Hepatic stellate cell (primary cell): ENCODE measurements at regions not wholly inside any gene's neighbourhood (a gene's known extent, or its start where the extent isn't known, plus 50 kb on each side); places are given as distances from the start of the nearest gene placed in this dataset.
"Not testable (repeated sequence)": the region's sequence is repeated elsewhere in the genome, so short reads cannot be mapped to it uniquely, and the experiment has no call there.

Experiments used
- DNase-seq: peaks from one replicate; pipeline ENCODE4 v3.0.0; 2011; ENCODE audit warnings: low spot score

- DNase-seq, result no peak
Observed at GRCh38 chr4:123217664-123218063, 178.9 kb upstream of the SPRY1 start.

DNA sequence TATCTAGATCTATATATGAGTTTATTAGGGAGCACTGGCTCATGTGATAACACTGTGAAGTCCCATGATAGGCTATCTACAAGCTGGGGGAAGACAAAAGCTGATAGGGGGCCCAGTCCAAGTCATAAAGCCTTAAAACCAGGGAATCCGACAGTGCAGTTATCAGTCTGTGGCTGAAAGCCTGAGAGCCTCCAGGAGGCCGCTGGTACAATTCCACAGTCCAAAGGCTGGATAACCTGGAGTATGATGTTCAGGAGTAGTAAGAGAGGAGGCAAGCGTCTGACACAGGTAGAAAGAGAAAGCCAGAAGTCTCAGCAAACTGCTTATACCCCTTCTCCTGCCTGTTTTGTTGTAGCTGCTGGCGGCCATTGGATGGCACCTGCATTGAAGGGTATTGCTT lies 177.6 kb upstream of the SPRY1 start:
- DNase-seq, result no peak

DNA sequence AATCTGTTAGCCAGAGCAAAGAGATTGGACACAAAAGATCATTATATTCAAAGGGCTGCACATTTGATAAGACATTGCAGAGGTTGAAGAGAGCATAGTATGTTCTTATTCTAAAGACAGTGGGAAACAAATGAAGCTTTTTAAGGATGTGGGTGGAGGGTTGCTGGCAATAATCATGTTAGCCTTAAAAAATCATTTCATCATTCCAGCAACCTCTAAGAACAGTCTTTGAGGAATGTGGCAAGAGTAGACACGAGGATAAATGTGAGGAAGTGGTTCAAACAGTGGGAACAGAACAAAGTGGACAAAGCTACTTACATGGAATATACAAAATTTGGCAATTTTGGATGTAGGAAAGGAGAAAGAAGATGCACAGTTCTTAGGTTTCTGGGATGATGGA lies 167.3 kb upstream of the SPRY1 start:
- DNase-seq, result no peak

- DNase-seq, result no peak
Observed at GRCh38 chr4:123230061-123230460, 166.5 kb upstream of the SPRY1 start.

- peak; percentile 6 for DNase-seq
Observed at GRCh38 chr4:123232439-123232838, 164.2 kb upstream of the SPRY1 start.

DNA sequence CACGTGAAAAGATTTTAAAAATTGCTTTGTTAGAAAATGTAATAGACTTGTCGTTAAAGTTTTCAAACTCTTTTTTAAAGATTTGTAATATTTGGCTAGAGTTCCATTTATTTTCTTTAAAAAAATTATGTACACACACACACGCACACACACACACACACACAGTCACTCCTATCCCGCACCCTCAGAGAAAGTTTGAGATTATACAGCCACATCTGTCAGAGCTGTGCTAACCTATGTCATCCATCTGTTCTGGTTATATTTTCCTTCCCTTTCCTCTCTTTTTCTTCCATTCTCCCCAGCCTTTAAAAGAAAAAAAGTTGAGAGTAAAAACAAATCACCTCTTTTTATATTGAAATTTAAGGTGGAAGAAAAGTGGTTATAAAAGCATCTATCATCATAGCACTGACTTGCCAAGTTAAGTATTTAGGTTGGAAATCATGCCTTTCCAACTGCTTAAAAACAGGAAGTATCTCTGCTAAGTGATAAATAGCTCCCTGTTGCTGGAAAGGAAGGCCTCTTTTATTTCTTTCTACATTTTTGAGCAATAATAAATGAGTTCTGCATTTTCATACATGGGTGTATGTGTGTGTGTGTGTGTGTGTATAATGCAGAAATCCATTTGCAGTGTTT lies 163.3 kb upstream of the SPRY1 start:
- DNase-seq, result no peak

DNA sequence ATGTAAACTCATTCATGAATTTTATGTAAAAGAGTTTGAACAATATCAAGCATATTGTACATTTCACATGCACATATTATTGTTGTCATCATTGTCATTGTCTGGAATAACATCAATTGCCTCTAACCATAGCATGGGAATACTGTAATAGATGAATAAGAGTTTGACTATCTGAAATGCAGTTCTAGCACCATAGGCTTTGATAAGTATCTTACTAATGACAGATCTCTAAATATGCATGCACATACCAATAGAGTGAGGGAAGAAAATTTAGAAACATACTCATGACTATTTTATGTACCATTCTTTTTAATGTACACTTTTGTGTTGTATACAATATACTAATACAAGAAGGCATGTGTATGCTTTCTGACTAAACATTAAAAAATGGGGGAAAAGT lies 161.6 kb upstream of the SPRY1 start:
- DNase-seq, result no peak

GRCh38 chr4:123235431-123235830 lies 161.2 kb upstream of the SPRY1 start:
- peak; percentile 19 for DNase-seq

DNA sequence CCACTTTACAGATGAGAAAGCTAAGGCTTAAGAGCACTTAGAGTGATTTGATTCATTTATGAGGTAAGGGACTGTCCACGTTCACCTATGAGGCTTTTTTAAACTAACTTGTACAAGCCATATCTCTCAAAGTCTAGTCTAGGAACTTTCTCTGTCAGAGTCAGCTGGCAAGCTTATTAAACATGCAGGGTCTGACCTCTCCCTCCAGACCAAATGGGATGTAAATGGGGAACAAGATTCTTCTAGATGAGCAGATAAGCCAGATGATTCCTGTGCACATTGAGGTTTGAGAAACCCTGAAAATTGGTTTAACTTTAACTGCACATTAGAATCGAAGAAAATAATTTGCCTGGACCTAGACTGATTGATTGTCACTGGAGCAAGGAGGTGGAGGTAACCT lies 160.0 kb upstream of the SPRY1 start:
- no peak for DNase-seq

- not testable (repeated sequence) for DNase-seq
Observed at GRCh38 chr4:123240286-123240685, 156.3 kb upstream of the SPRY1 start.

- not testable (repeated sequence) for DNase-seq
Observed at GRCh38 chr4:123243220-123243619, 153.4 kb upstream of the SPRY1 start.

- DNase-seq, result no peak
Observed at GRCh38 chr4:123244137-123244536, 152.5 kb upstream of the SPRY1 start.

DNA sequence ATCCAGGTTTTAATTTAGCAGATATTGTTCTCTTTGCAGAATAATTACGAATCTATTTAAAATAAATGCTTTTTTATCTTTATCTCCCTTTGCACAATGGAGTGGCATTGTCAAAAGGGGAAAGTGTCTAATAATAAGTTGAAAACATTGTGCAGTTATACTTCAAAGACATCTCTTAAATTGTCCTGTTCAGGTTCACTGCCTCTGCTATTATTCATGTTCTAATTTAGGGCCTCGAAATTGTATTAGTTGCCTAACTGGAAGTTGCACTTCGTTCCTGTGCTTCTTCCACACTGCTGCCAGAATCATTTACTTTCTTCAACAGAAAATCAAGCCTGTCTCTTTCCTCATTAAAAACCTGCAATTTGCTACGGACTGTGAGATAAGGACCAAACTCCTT lies 150.5 kb upstream of the SPRY1 start:
- no peak for DNase-seq

DNA sequence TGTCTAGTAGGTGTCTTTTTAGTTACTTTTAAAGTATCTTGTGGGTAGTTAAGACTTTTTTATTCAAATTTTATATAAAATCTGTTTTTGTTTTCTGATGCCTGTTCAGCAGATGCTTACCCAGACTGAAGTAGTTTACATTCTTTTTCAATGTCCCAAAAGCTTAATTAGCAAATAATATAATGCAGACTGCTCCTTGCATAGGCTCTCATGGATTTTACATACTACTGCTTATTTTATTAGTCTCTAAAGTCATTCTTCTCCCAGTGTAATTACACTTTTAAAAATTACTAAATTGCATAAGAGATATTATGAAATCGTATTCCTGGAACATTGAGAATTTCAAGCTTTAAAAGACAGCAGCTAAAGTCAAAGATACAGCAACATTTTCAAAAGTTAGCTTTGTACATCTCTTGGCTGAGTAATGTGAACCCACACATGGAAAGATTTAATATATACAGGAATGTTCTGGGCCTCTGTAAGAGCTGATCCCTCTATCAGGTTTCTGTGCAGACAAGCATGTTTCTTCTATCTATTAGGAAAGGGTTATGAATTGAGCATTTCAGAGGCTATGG lies 148.4 kb upstream of the SPRY1 start:
- no peak for DNase-seq

DNA sequence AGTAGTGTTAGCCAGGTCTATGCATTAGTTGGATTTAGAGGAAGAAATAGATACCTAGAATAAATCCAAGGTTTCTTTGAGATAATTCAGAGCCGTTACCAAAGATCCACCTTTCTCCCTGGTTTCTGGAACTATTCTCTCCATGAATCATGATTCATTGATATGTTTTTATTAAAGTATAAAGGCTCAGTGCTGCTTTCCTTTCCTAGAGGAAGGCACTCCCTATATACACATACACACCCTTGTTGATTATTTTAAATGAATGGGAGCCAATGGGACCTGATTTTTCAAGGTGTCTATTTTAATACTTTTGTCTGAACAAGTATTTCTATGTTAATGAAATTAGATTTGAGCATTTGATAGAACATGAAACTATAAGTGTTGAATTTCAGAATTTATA lies 146.8 kb upstream of the SPRY1 start:
- DNase-seq, result no peak

GRCh38 chr4:123250843-123251242 lies 145.8 kb upstream of the SPRY1 start:
- DNase-seq, result no peak

GRCh38 chr4:123255971-123256370 lies 140.6 kb upstream of the SPRY1 start:
- no peak for DNase-seq

DNA sequence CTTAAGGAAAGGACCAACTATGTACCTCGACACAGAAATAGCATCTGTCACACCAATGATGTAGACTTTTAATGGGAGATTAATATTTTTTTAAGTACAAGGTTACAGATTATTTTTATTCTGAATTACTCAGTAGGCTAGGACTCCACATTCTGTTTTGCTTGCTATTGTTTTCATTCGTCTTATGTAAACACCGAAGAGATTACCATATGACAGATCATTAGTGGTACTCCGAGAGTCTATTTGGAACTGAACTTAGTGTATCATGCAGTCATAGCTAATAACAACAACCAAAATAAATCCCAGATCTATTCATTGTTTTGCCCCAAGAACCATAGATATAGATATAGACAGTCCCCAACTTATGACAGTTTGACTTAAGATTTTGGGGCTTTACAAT lies 139.7 kb upstream of the SPRY1 start:
- DNase-seq, result no peak

DNA sequence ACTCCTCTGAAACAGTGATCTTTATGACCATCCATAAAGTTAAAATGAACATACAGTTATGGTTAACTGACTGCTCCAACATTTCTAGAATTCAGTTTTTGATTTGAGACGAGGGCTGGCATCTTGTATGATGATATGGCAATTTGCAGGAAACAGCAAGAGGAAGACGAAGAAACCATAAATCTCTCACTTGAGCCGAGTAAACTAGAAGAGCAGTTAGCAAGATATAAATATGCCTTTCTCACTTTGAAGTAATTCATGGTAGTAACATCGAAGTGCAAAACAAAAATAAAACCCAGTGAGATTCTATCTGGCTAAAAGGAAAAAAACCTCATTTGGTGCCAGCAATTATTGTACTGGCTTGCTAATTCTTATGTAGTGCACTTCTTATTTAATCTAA lies 139.0 kb upstream of the SPRY1 start:
- DNase-seq, result no peak

DNA sequence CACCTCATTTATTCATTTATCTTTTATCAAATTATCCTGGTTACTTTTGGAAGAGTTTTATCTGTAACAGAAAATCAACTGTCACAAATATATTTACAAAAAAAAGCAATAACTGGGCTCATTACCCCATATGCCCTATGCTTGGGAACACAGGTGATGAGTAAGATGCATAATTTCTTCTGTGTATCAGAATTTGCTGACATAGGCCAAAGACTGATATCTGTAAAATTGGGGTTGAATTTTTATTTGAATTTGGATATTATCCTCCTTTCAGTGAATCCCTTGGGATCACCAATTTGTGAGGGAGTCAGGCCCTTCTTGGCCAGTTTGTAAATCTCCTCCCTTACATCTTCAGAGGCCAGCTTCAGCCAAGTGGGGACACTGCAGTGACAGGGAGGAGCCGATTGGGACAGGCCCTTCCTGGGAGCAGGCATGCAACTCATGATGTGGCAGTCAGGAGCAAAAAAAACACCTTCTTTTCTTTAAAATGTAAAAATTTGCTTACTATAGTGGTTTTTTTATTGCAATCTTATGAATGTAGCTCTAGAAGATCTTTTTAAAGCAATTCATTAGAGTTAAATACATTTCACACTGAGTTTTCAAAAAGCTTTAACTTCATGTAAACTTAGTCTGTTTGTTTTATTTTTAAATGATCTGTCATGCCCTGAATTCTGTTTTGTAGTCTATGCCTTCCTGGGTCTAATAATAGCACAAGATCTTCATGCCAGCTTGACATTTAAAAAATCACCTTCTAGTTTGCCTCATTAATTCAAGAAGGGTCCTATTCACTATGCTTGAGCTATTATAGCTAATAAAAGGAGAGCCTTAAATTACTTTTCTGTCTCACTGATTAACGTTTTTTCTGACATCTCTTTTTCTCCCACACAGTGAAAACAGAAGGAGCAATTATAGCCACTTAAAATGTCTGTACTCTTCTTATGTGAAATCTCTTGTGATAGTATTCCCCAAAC lies 136.6 kb upstream of the SPRY1 start:
- DNase-seq, result no peak

DNA sequence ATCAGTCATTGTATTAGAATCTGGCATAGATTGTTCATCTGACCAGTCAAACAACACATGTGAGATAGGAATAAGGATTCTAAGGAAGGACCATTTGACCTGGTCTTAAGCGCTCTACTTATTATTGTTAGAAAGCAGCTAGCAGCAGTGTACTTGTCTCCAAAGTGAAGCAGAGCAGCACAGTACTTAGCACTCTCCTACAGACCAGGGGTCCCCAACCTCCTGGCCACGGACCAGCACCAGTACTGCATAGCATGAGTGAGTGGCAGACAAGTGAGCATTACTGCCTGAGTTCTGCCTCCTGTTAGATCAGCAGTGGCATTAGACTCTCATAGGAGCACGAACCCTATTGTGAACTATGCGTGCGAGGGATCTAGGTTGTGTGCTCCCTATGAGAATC lies 135.9 kb upstream of the SPRY1 start:
- DNase-seq, result no peak

DNA sequence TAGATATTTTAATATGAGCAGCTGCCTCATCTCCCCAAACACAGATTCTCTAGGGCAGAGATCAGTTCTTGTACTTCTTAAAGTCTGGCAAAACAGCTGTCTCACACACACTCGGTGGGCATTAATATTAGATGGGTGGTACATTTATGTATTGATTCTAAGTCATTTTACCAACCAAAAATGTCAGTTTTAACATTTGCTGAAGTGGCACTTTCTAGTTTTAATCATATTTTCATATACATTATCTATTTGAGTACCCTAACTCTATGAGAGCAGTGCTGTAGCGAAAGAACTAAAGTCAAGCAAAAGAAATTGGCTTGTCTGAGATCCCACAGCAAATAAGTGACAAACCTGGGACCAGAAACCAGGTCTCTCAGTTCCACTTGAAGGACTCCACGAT lies 134.5 kb upstream of the SPRY1 start:
- no peak for DNase-seq

DNA sequence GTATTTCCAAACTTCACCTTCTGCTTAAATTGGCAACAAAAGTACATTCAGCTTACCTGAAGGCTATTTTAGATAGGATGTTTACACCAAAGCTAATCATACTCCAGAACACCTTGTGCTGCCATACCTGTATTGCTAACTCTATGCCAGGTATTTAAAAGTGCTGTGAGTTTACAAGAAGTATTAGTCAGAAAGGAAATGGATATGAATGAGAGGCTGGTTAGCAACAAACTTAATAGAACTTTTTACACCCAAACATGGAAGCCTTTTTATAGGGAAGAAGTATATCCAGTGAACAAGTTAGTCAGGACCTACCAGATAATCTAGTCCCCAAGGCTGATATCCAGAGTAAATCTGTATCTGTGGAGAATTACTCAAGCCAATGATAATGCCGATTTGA lies 131.2 kb upstream of the SPRY1 start:
- DNase-seq, result no peak
